Naive thymus-derived CD8-positive, alpha-beta T cell (primary cell): ENCODE measurements at regions not wholly inside any gene's neighbourhood (a gene's known extent, or its start where the extent isn't known, plus 50 kb on each side); places are given as distances from the start of the nearest gene placed in this dataset.

Source experiments
- ATAC-seq, 2 donors: fragments of 150-1000 bp; cut with Tn5 transposase in 1 of 2; sonication (Bioruptor Pico), chemical (Tn5 transposase) in 1 of 2; 1 replicate in 1 of 2; 2 replicates in 1 of 2; pipeline ENCODE4 v1.10.0; 2021; ENCODE audit warnings: mild to moderate bottlenecking in 2 of 2, moderate library complexity in 2 of 2
- POLR2A ChIA-PET: fragments of 350-600 bp; sonication (Branson Sonifier 250); formaldehyde crosslinking; loops from one replicate; lab custom pipeline; 2021; ENCODE audit warnings: antibody characterized with exemption; lab: Charles Lee
- DNase-seq, 10 donors: peaks; one replicate each; pipeline versions ENCODE4 v3.0.0 to v3.0.0-alpha.2; 2020 to 2022
- H3K27ac Mint-ChIP-seq, 10 donors: one replicate each; pipeline ENCODE4 v1.8.0; 2020 to 2022; ENCODE audit warnings: mild to moderate bottlenecking in 10 of 10, mixed read lengths in 10 of 10, moderate library complexity in 4 of 10, inconsistent platforms in 1 of 10
- H3K27me3 Mint-ChIP-seq, 5 donors: one replicate each; pipeline ENCODE4 v1.8.0; 2021 to 2022; ENCODE audit warnings: mixed read lengths in 5 of 5
- H3K36me3 Mint-ChIP-seq, 3 donors: one replicate each; pipeline ENCODE4 v1.8.0; 2020 to 2022; ENCODE audit warnings: mixed read lengths in 3 of 3, mild to moderate bottlenecking in 2 of 3, inconsistent platforms in 1 of 3
- H3K4me1 Mint-ChIP-seq, 4 donors: one replicate each; pipeline ENCODE4 v1.8.0; 2021 to 2022; ENCODE audit warnings: mixed read lengths in 4 of 4
- H3K4me3 Mint-ChIP-seq, 10 donors: one replicate each; pipeline ENCODE4 v1.8.0; 2020 to 2022; ENCODE audit warnings: mild to moderate bottlenecking in 10 of 10, mixed read lengths in 10 of 10, moderate library complexity in 6 of 10, inconsistent platforms in 1 of 10
- H3K9me3 Mint-ChIP-seq, 9 donors: one replicate each; pipeline ENCODE4 v1.8.0; 2020 to 2022; ENCODE audit warnings: mixed read lengths in 9 of 9, mild to moderate bottlenecking in 3 of 9, inconsistent platforms in 1 of 9, moderate library complexity in 1 of 9

DNA sequence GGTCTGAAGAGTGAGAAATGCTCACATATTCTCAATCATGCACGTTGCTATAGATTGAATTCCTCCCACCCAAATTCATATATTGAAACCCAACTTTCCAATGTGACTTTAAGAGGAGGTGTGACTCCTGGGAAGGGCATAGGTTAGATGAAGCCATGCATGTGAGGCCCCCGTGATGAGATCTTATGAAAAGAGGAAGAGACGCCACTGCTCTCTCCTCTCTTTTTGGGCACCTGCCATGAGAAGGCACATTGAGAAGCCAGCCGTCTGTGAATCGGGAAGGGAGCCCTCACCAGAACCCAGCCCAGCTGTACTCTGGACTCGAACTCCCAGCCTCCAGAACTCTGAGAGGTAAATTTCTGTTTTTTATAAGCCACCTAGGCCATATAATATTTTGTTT is 842.6 kb upstream of the SALL3 start:
- ATAC-seq (no peak), DNase-seq (no peak)
- Mint-ChIP-seq H3K9me3 (peaks cover 0 to 2% (median 0%) of the 10 kb centered on the region in 9 donors), H3K4me3 (no peak overlapping the region), H3K27me3 (peaks cover 0 to 42% (median 16%) of the 10 kb centered on the region in 5 donors), H3K36me3 (no peaks in the 10 kb centered on the region), H3K27ac (no peak overlapping the region), H3K4me1 (no peaks in the 10 kb centered on the region)
- POLR2A ChIA-PET: no interaction called here

DNA sequence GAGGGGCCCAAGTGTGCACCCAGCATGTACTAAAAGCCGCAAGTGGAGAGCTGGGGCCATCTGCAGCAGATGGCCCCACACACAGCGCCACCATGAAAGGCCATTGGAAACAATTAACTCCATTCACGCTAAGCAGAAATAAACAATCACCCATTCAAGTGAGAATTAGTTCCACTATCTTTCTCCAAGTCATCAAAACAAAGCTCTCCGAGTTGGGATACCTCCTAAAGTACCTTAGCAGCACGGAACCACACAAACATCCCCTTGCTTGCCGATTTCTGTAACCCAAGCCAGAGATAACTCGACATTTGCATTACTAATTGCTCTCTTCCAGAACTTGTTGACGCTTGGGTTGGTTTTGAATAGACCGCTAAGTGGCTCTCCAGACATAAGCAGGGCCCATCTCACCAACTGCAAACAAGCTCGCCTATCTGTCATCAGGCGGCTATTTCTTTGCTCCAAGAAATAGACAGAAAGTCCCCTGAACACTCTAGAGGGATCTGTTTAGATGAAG is 840.6 kb upstream of the SALL3 start:
- DNase-seq (no peak), ATAC-seq (no peak)
- H3K4me3 Mint-ChIP-seq: no peak overlapping the region
- H3K27me3 Mint-ChIP-seq: peaks cover 0 to 42% (median 16%) of the 10 kb centered on the region in 5 donors
- H3K9me3 Mint-ChIP-seq: peaks cover 0 to 2% (median 0%) of the 10 kb centered on the region in 9 donors
- no peaks in the 10 kb centered on the region for H3K36me3 Mint-ChIP-seq
- POLR2A ChIA-PET: no interaction called here
- H3K27ac Mint-ChIP-seq: no peak overlapping the region
- H3K4me1 Mint-ChIP-seq: no peaks in the 10 kb centered on the region

DNA sequence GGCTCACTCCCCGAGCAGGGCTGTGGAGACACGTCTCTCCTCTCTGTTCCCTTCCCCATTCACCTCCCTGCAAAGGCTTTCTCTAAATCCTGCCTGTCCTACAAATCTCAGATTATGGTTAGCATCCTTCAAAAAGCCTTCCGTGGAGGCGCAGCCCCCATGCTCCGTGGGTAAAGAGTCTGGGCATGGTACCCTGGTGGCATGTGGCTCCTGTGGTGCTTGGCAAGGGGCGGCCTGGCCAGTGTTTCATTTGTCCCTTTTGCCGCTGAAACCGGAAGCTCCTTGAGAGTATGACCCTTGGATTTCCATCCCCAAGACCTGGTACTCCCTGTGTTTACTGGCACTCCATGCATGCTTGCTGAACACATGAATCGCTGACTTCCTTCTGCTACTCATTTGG is 839.3 kb upstream of the SALL3 start:
- no peak for DNase-seq
- H3K9me3 Mint-ChIP-seq: peaks cover 0 to 2% (median 0%) of the 10 kb centered on the region in 9 donors
- no peaks in the 10 kb centered on the region for H3K36me3 Mint-ChIP-seq
- peaks cover 0 to 42% (median 16%) of the 10 kb centered on the region in 5 donors for H3K27me3 Mint-ChIP-seq
- peak overlapping the region in 1 of 10 donors; percentile 34 for H3K27ac Mint-ChIP-seq
- POLR2A ChIA-PET: no interaction called here
- no peaks in the 10 kb centered on the region for H3K4me1 Mint-ChIP-seq
- ATAC-seq: no peak
- no peak overlapping the region for H3K4me3 Mint-ChIP-seq

DNA sequence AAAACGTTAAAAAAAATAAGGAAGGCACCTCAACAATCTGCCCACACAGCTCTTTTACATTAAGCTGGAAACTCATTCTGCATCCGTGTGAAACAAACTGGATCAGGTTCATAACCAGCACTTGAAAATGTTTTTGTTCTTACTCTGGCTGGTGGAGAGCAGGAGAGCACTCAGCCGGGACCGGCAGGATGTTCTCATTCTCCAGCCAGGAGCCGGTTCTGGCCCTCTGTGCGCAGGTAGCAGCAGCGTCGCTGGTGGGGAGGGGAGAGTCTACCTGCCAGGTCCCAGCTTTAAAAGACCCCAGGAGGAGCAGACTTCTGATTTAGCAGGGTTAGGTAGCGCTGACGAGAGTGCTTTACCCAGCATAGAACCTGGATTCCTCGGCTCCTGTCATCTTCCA is 834.9 kb upstream of the SALL3 start:
- Mint-ChIP-seq H3K27me3 (peaks cover 0 to 10% (median 4%) of the 10 kb centered on the region in 5 donors), H3K27ac (no peak overlapping the region), H3K36me3 (no peaks in the 10 kb centered on the region), H3K4me3 (no peak overlapping the region), H3K4me1 (no peaks in the 10 kb centered on the region), H3K9me3 (peaks cover 0 to 8% (median 0%) of the 10 kb centered on the region in 9 donors)
- DNase-seq: no peak
- POLR2A ChIA-PET: no interaction called here
- no peak for ATAC-seq

DNA sequence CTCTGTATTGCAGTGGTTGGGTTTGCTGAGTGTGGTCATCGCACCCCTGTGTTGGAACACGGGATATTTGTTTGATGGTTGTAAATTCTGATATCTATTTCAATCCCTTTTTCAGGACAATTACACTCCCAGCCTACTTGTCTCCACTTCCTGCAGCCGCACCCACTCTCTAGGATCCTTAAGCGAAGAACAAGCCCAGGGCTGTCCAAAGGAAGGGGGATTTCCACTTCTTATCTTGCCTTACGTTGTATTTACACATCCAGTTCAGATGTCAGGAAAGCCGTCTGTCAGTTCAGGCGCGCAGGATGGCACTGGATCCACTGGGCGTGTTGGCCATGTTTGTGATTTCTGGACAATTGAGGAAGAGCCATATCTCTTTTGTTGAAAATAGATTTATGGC is 834.5 kb upstream of the SALL3 start:
- no peak overlapping the region for H3K27ac Mint-ChIP-seq
- POLR2A ChIA-PET: no interaction called here

DNA sequence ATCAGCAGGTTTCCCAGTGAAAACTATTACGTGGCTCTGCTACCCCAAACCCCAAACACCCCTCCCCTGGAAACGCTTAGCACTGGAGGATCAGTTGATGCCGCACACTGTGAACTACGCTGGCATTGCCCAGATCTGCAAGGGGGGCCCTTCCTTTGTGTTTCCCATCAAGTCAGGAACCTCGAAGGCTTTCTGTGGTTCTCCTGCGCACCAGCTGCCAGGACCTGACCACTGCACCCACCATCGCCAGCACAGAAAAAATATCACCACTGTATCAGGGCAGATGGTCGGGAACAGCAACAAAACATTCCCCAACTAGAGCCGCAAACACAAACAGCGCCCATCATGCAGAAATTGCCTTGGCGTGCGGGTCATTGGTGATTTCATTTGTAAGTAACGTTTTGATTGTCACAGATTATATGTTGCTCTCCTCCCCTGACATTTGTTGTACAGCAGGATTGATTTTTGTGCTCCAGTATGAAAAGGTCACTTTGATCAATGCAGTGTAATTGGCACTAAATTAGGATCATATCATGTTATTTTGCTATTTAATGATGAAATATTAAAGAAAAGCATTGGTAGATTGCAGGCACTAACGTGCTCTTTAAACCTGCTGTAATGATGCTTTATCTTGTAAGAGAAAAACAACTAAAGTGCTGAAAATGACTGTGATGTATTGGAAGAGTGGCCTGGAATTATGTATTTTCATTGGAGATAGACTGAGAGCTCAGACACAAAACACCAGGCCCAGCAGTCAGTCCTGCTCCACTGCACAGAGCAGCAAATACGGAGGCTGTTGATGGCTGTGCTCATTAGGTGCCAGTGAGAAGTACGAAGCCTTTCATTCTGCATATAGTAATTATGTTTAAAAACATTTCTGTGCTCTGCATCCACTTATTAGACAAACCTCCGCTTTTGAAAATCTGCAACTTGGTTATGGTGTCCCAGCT is 833.2 kb upstream of the SALL3 start:
- Mint-ChIP-seq H3K4me1 (no peaks in the 10 kb centered on the region), H3K9me3 (peaks cover 0 to 9% (median 0%) of the 10 kb centered on the region in 9 donors), H3K27ac (no peak overlapping the region), H3K4me3 (no peak overlapping the region), H3K27me3 (peaks cover 0 to 2% (median 0%) of the 10 kb centered on the region in 5 donors), H3K36me3 (no peaks in the 10 kb centered on the region)
- POLR2A ChIA-PET: no interaction called here
- ATAC-seq (no peak), DNase-seq (no peak)

More for the DNA sequence above, 834.5 kb upstream of the SALL3 start:
- H3K27me3 Mint-ChIP-seq: peaks cover 0 to 6% (median 2%) of the 10 kb centered on the region in 5 donors
- no peaks in the 10 kb centered on the region for H3K4me1 Mint-ChIP-seq
- ATAC-seq (no peak), DNase-seq (no peak)
- H3K36me3 Mint-ChIP-seq: no peaks in the 10 kb centered on the region
- no peak overlapping the region for H3K4me3 Mint-ChIP-seq
- peaks cover 0 to 9% (median 0%) of the 10 kb centered on the region in 9 donors for H3K9me3 Mint-ChIP-seq

DNA sequence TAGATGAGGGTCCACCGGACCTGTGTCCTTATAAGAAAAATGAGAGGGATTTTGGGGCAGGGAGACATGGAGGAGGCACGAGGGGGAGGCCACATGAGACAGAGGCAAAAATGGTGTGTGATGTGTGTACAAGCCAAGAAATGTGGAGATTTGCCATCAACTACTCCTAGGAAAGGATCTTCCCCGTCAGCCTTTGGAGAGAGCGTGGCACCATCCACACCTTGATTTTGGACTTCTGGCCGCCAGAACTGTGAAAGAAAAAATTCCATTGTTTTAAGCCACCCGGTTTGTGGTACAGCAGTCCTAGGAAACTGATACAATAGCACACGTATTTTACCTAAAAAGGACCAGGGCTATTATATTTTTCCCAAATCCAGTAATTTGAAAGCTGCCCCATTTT is 829.0 kb upstream of the SALL3 start:
- Mint-ChIP-seq H3K36me3 (no peaks in the 10 kb centered on the region), H3K9me3 (peaks cover 0 to 9% (median 0%) of the 10 kb centered on the region in 9 donors), H3K27me3 (peaks cover 0 to 4% (median 0%) of the 10 kb centered on the region in 5 donors), H3K4me3 (no peak overlapping the region), H3K4me1 (no peaks in the 10 kb centered on the region), H3K27ac (no peak overlapping the region)
- ATAC-seq: no peak
- POLR2A ChIA-PET: no interaction called here
- DNase-seq: no peak

DNA sequence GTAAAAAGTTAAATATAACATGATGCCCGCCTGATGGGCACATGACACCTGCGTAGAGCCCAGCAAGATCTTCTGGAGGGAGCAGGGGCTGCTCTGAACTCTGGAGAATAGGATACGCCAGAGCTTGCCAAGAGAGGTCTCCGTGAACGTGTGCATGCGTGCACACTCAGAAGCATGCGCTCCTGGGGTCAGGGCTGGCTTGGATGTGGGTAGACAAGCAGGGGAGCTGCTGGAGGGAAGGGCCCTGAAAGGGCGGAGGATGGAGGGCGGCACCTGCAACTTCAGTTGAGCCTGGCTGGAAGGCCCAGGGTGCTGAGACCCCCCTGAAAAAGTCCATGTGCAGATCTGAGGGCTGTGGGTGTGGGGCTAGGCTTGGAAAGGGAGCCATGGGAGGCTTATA is 828.4 kb upstream of the SALL3 start:
- Mint-ChIP-seq H3K4me1 (no peaks in the 10 kb centered on the region), H3K27ac (no peak overlapping the region), H3K4me3 (no peak overlapping the region), H3K36me3 (no peaks in the 10 kb centered on the region), H3K9me3 (peaks cover 0 to 9% (median 0%) of the 10 kb centered on the region in 9 donors), H3K27me3 (peaks cover 0 to 4% (median 0%) of the 10 kb centered on the region in 5 donors)
- POLR2A ChIA-PET: no interaction called here
- ATAC-seq (no peak), DNase-seq (no peak)

DNA sequence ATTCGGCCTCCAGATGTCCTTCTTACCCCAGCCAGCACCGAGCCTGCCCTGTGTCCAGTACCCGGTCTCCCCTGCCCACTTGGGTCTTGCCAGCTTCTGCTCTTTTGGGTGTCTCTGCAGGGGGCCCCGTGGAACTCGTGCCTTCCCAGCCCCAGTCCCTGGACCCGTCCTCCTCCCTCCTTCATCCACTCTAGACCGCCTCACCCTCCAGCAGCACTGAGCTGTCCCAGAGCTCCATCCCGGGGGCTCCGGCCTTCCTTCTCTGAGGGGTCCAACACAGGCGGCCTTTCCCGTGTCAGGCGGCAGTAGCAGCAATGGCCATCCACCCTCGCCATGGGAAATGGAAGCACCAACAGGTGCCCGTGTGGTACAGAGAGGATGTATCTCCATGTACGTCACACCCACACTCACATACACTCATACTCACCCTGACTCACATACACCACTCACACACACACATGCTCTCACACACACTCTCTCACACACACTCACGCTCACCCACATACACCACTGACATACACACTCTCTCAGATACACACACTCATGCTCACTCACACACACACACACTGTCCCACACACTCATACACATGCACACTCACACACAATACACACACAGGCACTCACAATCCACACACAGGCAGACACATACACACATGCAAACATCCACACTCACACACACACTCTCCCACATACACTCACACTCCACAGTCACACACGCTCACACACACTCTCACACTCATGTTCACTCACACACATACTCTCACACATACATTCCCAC is 827.5 kb upstream of the SALL3 start:
- Mint-ChIP-seq H3K36me3 (no peaks in the 10 kb centered on the region), H3K9me3 (peaks cover 0 to 9% (median 0%) of the 10 kb centered on the region in 9 donors), H3K4me1 (no peaks in the 10 kb centered on the region), H3K27ac (no peak overlapping the region), H3K4me3 (no peak overlapping the region), H3K27me3 (peaks cover 0 to 4% (median 0%) of the 10 kb centered on the region in 5 donors)
- POLR2A ChIA-PET: no interaction called here
- no peak for DNase-seq
- ATAC-seq: no peak

DNA sequence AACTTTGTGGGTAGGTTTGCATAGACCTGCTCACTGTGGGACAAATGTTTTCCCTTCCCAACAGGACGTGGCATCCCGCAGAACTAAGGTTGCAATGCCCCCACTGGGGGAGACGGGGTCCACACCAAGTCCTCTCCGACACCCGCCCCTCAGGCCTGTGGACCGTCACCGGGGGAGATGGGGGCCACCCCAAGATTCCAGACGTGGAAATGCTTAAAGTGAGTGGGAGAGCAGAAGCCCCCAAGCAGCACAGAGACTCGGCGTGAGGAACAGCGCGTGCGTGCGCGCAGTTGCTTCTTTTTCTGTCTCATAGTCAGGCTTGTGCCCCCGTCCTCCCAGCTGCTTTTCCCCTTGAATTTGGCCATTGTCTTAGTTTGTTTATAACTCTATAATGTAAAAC is 826.3 kb upstream of the SALL3 start:
- ATAC-seq: no peak
- H3K4me1 Mint-ChIP-seq: no peaks in the 10 kb centered on the region
- H3K27ac Mint-ChIP-seq: no peak overlapping the region
- no peak overlapping the region for H3K4me3 Mint-ChIP-seq
- DNase-seq: no peak
- no peaks in the 10 kb centered on the region for H3K36me3 Mint-ChIP-seq
- POLR2A ChIA-PET: no interaction called here
- peaks cover 0 to 8% (median 0%) of the 10 kb centered on the region in 9 donors for H3K9me3 Mint-ChIP-seq
- H3K27me3 Mint-ChIP-seq: peaks cover 0 to 4% (median 0%) of the 10 kb centered on the region in 5 donors

DNA sequence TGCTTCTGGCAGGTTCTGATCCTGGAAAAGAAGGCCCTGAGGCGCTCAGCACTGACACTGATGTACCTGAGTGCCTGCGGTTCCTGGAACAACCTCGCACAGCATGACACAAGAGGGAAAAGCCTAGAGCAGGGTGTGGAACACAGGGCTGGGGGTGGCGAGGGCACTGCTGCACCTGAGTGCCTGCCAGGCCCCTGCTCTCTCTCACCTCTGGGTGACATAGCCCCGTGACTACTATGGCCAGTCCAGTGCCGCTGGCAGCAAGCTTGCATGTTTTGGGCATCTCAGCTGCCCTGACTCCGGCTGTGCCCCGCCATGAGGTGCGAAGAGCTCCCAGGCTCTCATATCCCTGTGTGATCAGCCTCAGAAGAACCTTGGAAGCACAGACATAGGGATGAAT is 825.2 kb upstream of the SALL3 start:
- Mint-ChIP-seq H3K9me3 (peaks cover 0 to 4% (median 0%) of the 10 kb centered on the region in 9 donors), H3K27ac (no peak overlapping the region), H3K4me3 (no peak overlapping the region), H3K4me1 (no peaks in the 10 kb centered on the region), H3K27me3 (peaks cover 0 to 4% (median 0%) of the 10 kb centered on the region in 5 donors), H3K36me3 (no peaks in the 10 kb centered on the region)
- ATAC-seq (no peak), DNase-seq (no peak)
- POLR2A ChIA-PET: no interaction called here

DNA sequence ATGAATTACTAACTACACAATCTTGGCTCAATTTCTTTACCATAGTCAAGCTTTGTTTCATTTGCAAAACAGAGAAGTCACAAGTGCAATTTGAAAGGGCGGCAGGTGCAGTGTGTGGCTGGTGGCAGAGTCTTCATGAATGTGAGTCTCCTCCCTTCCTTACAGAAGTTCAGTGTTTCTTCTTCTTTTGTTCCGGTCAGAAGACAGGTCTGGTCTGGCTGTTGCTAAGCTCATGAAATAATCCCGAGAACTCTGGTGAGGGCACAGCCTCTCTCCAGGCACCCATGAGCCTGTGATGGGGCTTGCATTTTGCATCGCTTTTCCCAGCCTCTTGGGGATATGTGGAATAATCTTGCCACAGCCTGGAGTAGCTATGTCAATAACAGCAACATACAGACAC is 824.8 kb upstream of the SALL3 start:
- ATAC-seq (no peak), DNase-seq (no peak)
- POLR2A ChIA-PET: no interaction called here
- peaks cover 0 to 8% (median 0%) of the 10 kb centered on the region in 9 donors for H3K9me3 Mint-ChIP-seq
- H3K4me3 Mint-ChIP-seq: no peak overlapping the region
- no peak overlapping the region for H3K27ac Mint-ChIP-seq
- no peaks in the 10 kb centered on the region for H3K36me3 Mint-ChIP-seq
- H3K4me1 Mint-ChIP-seq: no peaks in the 10 kb centered on the region
- H3K27me3 Mint-ChIP-seq: peaks cover 0 to 4% (median 0%) of the 10 kb centered on the region in 5 donors

DNA sequence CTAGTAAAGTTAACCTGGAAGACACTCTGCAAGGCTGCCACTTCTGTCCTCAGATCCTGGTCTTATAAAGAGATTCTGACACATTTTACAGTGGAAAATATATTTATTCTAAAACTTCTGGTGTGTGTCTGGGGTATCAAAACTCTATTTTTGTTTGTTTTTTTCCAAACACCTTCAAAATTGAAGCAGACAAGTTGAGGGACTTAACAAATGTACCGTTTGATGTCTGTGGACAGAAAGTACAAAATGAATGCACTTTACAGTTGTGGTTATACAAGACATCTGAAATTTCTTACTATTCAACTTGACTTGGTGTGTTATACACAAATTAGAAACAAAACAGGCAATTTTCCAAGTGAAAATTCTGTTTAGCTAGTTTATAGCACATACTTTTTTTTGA is 823.2 kb upstream of the SALL3 start:
- Mint-ChIP-seq H3K27me3 (peaks cover 0 to 4% (median 0%) of the 10 kb centered on the region in 5 donors), H3K4me3 (no peak overlapping the region), H3K4me1 (no peaks in the 10 kb centered on the region), H3K9me3 (peaks cover 0 to 17% (median 1%) of the 10 kb centered on the region in 9 donors), H3K36me3 (no peaks in the 10 kb centered on the region), H3K27ac (no peak overlapping the region)
- DNase-seq (no peak), ATAC-seq (no peak)
- POLR2A ChIA-PET: no interaction called here
